Activated naive CD8-positive, alpha-beta T cell (primary cell): ENCODE measurements at regions not wholly inside any gene's neighbourhood (a gene's known extent, or its start where the extent isn't known, plus 50 kb on each side); places are given as distances from the start of the nearest gene placed in this dataset.

Source experiments
- H3K27ac Mint-ChIP-seq: one replicate; pipeline ENCODE4 v1.8.0; 2021; ENCODE audit warnings: mixed read lengths
- H3K27me3 Mint-ChIP-seq: one replicate; pipeline ENCODE4 v1.8.0; 2021; ENCODE audit warnings: mixed read lengths
- H3K36me3 Mint-ChIP-seq: one replicate; pipeline ENCODE4 v1.8.0; 2021; ENCODE audit warnings: mixed read lengths
- H3K4me1 Mint-ChIP-seq: one replicate; pipeline ENCODE4 v1.8.0; 2021; ENCODE audit warnings: low read depth, mixed read lengths
- H3K4me3 Mint-ChIP-seq: one replicate; pipeline ENCODE4 v1.8.0; 2021; ENCODE audit warnings: mild to moderate bottlenecking, mixed read lengths
- H3K9me3 Mint-ChIP-seq: one replicate; pipeline ENCODE4 v1.8.0; 2021; ENCODE audit warnings: low read depth, mixed read lengths

- Mint-ChIP-seq H3K27me3 (peaks cover 16% of the 10 kb centered on the region), H3K9me3 (no peaks in the 10 kb centered on the region), H3K27ac (no peak overlapping the region)
These were observed 186.5 kb upstream of the SKOR2 start for GRCh38 chr18:47438001-47438400.

GRCh38 chr18:47436871-47437270 is 185.4 kb upstream of the SKOR2 start:
- Mint-ChIP-seq H3K27ac (no peak overlapping the region), H3K9me3 (no peaks in the 10 kb centered on the region), H3K36me3 (no peaks in the 10 kb centered on the region), H3K27me3 (peaks cover 16% of the 10 kb centered on the region), H3K4me3 (no peak overlapping the region), H3K4me1 (no peaks in the 10 kb centered on the region)

More at GRCh38 chr18:47438001-47438400, 186.5 kb upstream of the SKOR2 start:
- Mint-ChIP-seq H3K4me1 (no peaks in the 10 kb centered on the region), H3K4me3 (no peak overlapping the region), H3K36me3 (no peaks in the 10 kb centered on the region)

DNA sequence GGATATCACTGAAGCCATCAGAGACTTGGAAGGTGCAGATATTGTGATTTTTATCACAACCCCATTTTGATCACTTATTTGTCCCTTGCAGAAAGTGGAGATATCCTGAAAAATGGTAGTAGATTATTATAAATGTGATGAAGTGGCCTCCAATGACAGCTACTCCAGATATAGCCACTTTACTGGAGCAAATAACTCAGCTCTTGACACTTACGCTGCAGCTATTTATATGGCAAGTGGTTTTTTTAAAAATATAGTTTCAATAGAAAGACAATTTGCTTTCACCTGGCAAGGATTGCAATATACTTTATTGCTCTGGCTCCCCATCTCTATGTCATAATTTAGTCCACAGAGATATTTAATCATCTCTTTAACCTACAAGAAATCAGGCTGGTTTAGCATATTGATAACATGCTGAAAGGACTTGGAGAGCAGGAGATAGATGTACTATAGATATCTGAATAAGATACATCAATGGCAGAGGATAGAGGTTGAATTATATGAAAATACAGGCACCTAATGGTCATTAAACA is 182.8 kb upstream of the SKOR2 start:
- H3K4me3 Mint-ChIP-seq: no peak overlapping the region
- no peak overlapping the region for H3K27ac Mint-ChIP-seq
- no peaks in the 10 kb centered on the region for H3K9me3 Mint-ChIP-seq
- no peaks in the 10 kb centered on the region for H3K36me3 Mint-ChIP-seq
- H3K4me1 Mint-ChIP-seq: no peaks in the 10 kb centered on the region
- H3K27me3 Mint-ChIP-seq: peaks cover 14% of the 10 kb centered on the region

DNA sequence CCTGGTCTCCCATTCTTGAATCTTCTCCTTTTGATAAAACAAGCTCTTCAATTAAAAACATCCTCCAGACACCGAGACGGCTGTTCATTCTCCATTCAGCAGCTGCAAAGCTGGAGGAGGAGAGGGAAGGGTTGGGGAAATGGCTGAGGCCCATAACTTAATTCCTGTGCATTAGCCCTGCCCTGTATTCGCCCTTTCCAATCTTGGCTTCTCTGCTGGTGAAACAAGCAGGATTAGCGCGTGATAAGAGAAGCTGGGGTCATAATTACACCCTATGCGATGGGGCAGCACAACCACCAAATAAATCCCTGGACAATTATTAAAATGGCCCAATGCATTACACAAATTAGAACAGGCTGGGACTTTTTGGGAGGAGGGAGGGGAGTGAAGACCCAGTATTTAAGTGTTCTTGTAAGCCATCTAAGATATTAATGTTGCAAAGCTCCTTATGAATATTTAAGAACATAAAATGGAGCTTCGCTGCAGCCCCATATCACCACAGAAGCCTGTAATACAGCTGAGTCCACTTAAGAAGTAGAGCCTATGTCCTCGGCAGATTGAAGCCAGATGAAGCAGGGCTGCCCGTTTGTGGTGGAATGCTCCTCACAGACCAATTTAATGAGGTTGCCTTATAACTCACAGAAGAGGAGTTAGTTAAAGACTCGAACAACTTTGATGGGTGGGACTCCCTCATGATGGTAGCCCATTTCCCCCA is 176.6 kb upstream of the SKOR2 start:
- H3K9me3 Mint-ChIP-seq: no peaks in the 10 kb centered on the region
- no peak overlapping the region for H3K4me3 Mint-ChIP-seq
- no peaks in the 10 kb centered on the region for H3K36me3 Mint-ChIP-seq
- no peak overlapping the region for H3K27ac Mint-ChIP-seq
- H3K27me3 Mint-ChIP-seq: peaks cover 2% of the 10 kb centered on the region
- no peaks in the 10 kb centered on the region for H3K4me1 Mint-ChIP-seq

- no peaks in the 10 kb centered on the region for H3K4me1 Mint-ChIP-seq
- H3K27me3 Mint-ChIP-seq: peaks cover 2% of the 10 kb centered on the region
- H3K36me3 Mint-ChIP-seq: no peaks in the 10 kb centered on the region
- H3K9me3 Mint-ChIP-seq: no peaks in the 10 kb centered on the region
- no peak overlapping the region for H3K27ac Mint-ChIP-seq
- no peak overlapping the region for H3K4me3 Mint-ChIP-seq
These were observed 175.6 kb upstream of the SKOR2 start for GRCh38 chr18:47427072-47427471.

DNA sequence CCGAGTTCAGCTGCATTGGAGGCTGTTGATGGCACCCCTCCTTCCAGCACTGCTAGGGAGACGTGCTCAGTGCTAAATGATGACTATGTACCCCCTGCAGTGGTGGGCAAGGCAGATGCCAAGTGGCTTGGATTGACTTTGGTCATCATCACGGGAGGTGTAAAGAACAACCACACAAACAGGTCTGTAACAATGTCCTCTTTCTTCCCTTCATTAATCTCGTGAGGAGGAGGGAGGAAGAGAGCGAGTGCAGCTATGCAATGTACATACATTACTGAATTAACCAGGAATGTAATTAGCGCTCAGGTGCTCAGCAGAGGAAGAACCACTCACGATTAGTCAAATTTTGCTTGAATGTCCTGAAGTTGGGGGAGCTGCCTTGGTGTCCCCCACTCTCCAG is 173.9 kb upstream of the SKOR2 start:
- Mint-ChIP-seq H3K9me3 (no peaks in the 10 kb centered on the region), H3K36me3 (no peaks in the 10 kb centered on the region), H3K4me3 (no peak overlapping the region), H3K27ac (no peak overlapping the region), H3K4me1 (no peaks in the 10 kb centered on the region), H3K27me3 (no peaks in the 10 kb centered on the region)

DNA sequence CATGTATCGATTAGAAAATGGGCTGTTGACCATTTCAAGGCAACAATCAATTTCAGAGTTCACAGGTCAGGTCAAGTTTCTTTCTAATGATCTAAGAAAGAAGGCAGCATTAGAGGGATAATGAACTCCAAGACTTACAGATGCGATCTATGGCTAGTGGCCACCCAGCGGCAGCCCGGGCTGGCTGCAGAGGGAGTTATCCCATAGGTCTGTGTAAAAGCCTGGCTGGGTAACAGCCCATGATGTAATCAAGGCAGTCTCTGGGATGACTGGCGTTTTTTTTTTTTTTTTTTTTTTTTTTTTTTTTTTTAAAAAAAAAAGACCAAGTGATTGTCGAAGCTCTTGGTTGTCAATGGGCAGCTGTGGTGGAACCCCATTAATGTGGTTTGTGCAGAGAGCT is 171.1 kb upstream of the SKOR2 start:
- Mint-ChIP-seq H3K36me3 (no peaks in the 10 kb centered on the region), H3K9me3 (no peaks in the 10 kb centered on the region), H3K27ac (no peak overlapping the region), H3K27me3 (peaks cover 5% of the 10 kb centered on the region), H3K4me3 (no peak overlapping the region), H3K4me1 (no peaks in the 10 kb centered on the region)

GRCh38 chr18:47420130-47420529 is 168.7 kb upstream of the SKOR2 start:
- Mint-ChIP-seq H3K27me3 (peaks cover 12% of the 10 kb centered on the region), H3K36me3 (no peaks in the 10 kb centered on the region), H3K27ac (no peak overlapping the region), H3K4me3 (no peak overlapping the region), H3K4me1 (no peaks in the 10 kb centered on the region), H3K9me3 (no peaks in the 10 kb centered on the region)

GRCh38 chr18:47418746-47419145 is 167.3 kb upstream of the SKOR2 start:
- no peaks in the 10 kb centered on the region for H3K9me3 Mint-ChIP-seq
- no peaks in the 10 kb centered on the region for H3K36me3 Mint-ChIP-seq
- no peak overlapping the region for H3K4me3 Mint-ChIP-seq
- H3K27me3 Mint-ChIP-seq: peaks cover 12% of the 10 kb centered on the region
- H3K27ac Mint-ChIP-seq: no peak overlapping the region
- H3K4me1 Mint-ChIP-seq: no peaks in the 10 kb centered on the region

GRCh38 chr18:47417807-47418206 is 166.3 kb upstream of the SKOR2 start:
- peaks cover 14% of the 10 kb centered on the region for H3K27me3 Mint-ChIP-seq
- H3K9me3 Mint-ChIP-seq: no peaks in the 10 kb centered on the region
- H3K4me3 Mint-ChIP-seq: no peak overlapping the region
- no peak overlapping the region for H3K27ac Mint-ChIP-seq
- no peaks in the 10 kb centered on the region for H3K4me1 Mint-ChIP-seq
- no peaks in the 10 kb centered on the region for H3K36me3 Mint-ChIP-seq

- H3K36me3 Mint-ChIP-seq: no peaks in the 10 kb centered on the region
- H3K27me3 Mint-ChIP-seq: peaks cover 14% of the 10 kb centered on the region
- H3K27ac Mint-ChIP-seq: no peak overlapping the region
- no peak overlapping the region for H3K4me3 Mint-ChIP-seq
- no peaks in the 10 kb centered on the region for H3K4me1 Mint-ChIP-seq
- H3K9me3 Mint-ChIP-seq: no peaks in the 10 kb centered on the region
These were observed 164.4 kb upstream of the SKOR2 start for GRCh38 chr18:47415881-47416280.

GRCh38 chr18:47413327-47413726 is 161.9 kb upstream of the SKOR2 start:
- no peaks in the 10 kb centered on the region for H3K36me3 Mint-ChIP-seq
- H3K27me3 Mint-ChIP-seq: peaks cover 9% of the 10 kb centered on the region
- H3K27ac Mint-ChIP-seq: no peak overlapping the region
- no peaks in the 10 kb centered on the region for H3K4me1 Mint-ChIP-seq
- no peaks in the 10 kb centered on the region for H3K9me3 Mint-ChIP-seq
- no peak overlapping the region for H3K4me3 Mint-ChIP-seq

DNA sequence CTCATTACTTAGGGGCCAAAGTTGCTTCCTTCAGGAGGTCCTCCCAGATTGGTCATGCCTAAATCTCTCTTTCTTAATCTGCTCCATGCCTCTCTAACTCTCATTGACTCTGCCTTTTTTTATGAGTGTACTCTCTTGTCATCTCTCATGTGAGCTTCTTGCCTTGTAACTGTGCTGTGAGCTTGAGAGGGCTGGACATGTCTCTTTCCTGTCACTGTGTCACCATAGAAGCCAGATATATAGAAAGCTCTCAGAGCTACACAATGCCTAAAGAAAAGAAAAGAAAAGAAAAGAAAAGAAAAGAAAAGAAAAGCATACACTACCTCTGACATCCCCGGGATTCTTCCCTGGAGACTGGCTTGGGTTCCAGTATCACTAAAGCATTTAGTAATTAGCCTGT is 161.5 kb upstream of the SKOR2 start:
- H3K36me3 Mint-ChIP-seq: no peaks in the 10 kb centered on the region
- H3K27me3 Mint-ChIP-seq: peaks cover 9% of the 10 kb centered on the region
- no peaks in the 10 kb centered on the region for H3K9me3 Mint-ChIP-seq
- no peak overlapping the region for H3K4me3 Mint-ChIP-seq
- no peaks in the 10 kb centered on the region for H3K4me1 Mint-ChIP-seq
- H3K27ac Mint-ChIP-seq: no peak overlapping the region

GRCh38 chr18:47411159-47411558 is 159.7 kb upstream of the SKOR2 start:
- Mint-ChIP-seq H3K27ac (no peak overlapping the region), H3K27me3 (peaks cover 4% of the 10 kb centered on the region), H3K36me3 (no peaks in the 10 kb centered on the region), H3K9me3 (no peaks in the 10 kb centered on the region), H3K4me3 (no peak overlapping the region), H3K4me1 (no peaks in the 10 kb centered on the region)

- H3K27ac Mint-ChIP-seq: no peak overlapping the region
- no peaks in the 10 kb centered on the region for H3K9me3 Mint-ChIP-seq
- H3K36me3 Mint-ChIP-seq: no peaks in the 10 kb centered on the region
- H3K4me1 Mint-ChIP-seq: no peaks in the 10 kb centered on the region
- peaks cover 2% of the 10 kb centered on the region for H3K27me3 Mint-ChIP-seq
- H3K4me3 Mint-ChIP-seq: no peak overlapping the region
These were observed 158.7 kb upstream of the SKOR2 start for GRCh38 chr18:47410139-47410538.

DNA sequence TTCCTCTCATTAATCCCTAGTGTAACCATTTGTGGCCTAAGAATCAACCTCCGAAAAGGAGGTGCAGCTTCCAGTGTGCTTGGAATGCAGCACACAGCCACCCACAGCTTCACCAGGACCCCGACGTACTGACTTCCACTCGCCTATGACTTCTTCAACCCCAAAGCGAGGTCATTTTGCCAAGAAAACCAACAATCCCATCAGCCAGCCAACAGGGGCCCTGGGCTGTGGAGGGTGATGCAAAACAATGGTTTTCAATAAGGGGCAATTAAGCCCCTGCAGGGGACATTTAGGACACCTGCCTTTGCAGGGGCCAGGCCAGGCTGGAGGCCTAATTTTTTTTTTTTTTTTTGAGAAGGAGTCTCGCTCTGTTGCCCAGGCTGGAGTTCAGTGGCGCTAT is 158.1 kb upstream of the SKOR2 start:
- Mint-ChIP-seq H3K36me3 (no peaks in the 10 kb centered on the region), H3K4me3 (no peak overlapping the region), H3K4me1 (no peaks in the 10 kb centered on the region), H3K27me3 (peaks cover 2% of the 10 kb centered on the region), H3K27ac (no peak overlapping the region), H3K9me3 (no peaks in the 10 kb centered on the region)
